ENCODE measurements at regions not wholly inside any gene's neighbourhood (a gene's known extent, or its start where the extent isn't known, plus 50 kb on each side); places are given as distances from the start of the nearest gene placed in this dataset.

- Histone ChIP-seq H3K4me1 (ENCODE audit: control insufficient read depth in 1 of 2, insufficient read depth in 1 of 2, low read depth in 1 of 2, low read length in 1 of 2) (no peaks in the 10 kb centered on the region), H3K27ac (no peak overlapping the region), H3K4me3 (ENCODE audit: low read depth in 1 of 2, low read length in 1 of 2) (no peak overlapping the region), H3K36me3 (no peaks in the 10 kb centered on the region), H3K27me3 (no peaks in the 10 kb centered on the region), H3K9me3 (no peaks in the 10 kb centered on the region)
- TF ChIP-seq CTCF (IDR thresholded peaks at IDR 0.05) = no peak
Observed at GRCh38 chr10:107440741-107441140, 276.2 kb upstream of the SORCS1 start.

- Histone ChIP-seq H3K27ac (no peak overlapping the region), H3K27me3 (no peaks in the 10 kb centered on the region), H3K4me1 (ENCODE audit: control insufficient read depth in 1 of 2, insufficient read depth in 1 of 2, low read depth in 1 of 2, low read length in 1 of 2) (no peaks in the 10 kb centered on the region), H3K4me3 (ENCODE audit: low read depth in 1 of 2, low read length in 1 of 2) (no peak overlapping the region), H3K9me3 (no peaks in the 10 kb centered on the region), H3K36me3 (no peaks in the 10 kb centered on the region)
- no peak for TF ChIP-seq CTCF (IDR thresholded peaks at IDR 0.05)
Observed at GRCh38 chr10:107437921-107438320, 273.4 kb upstream of the SORCS1 start.

- H3K36me3 ChIP-seq = no peaks in the 10 kb centered on the region
- H3K4me3 ChIP-seq (ENCODE audit: low read depth in 1 of 2, low read length in 1 of 2) = no peak overlapping the region
- TF ChIP-seq CTCF (IDR thresholded peaks at IDR 0.05) = no peak
- no peaks in the 10 kb centered on the region for H3K4me1 ChIP-seq (ENCODE audit: control insufficient read depth in 1 of 2, insufficient read depth in 1 of 2, low read depth in 1 of 2, low read length in 1 of 2)
- H3K9me3 ChIP-seq = no peaks in the 10 kb centered on the region
- H3K27ac ChIP-seq = no peak overlapping the region
- H3K27me3 ChIP-seq = no peaks in the 10 kb centered on the region
Observed at GRCh38 chr10:107436568-107436967, 272.1 kb upstream of the SORCS1 start.

GRCh38 chr10:107434854-107435253 is 270.3 kb upstream of the SORCS1 start:
- TF ChIP-seq CTCF (IDR thresholded peaks at IDR 0.05) = no peak
- no peaks in the 10 kb centered on the region for H3K36me3 ChIP-seq

GRCh38 chr10:107434201-107434600 is 269.7 kb upstream of the SORCS1 start:
- Histone ChIP-seq H3K9me3 (no peaks in the 10 kb centered on the region), H3K4me1 (ENCODE audit: control insufficient read depth in 1 of 2, insufficient read depth in 1 of 2, low read depth in 1 of 2, low read length in 1 of 2) (no peaks in the 10 kb centered on the region), H3K27me3 (no peaks in the 10 kb centered on the region), H3K27ac (no peak overlapping the region), H3K36me3 (no peaks in the 10 kb centered on the region), H3K4me3 (ENCODE audit: low read depth in 1 of 2, low read length in 1 of 2) (no peak overlapping the region)
- no peak for TF ChIP-seq CTCF (IDR thresholded peaks at IDR 0.05)

More at GRCh38 chr10:107434854-107435253, 270.3 kb upstream of the SORCS1 start:
- no peak overlapping the region for H3K27ac ChIP-seq
- H3K27me3 ChIP-seq = no peaks in the 10 kb centered on the region
- no peaks in the 10 kb centered on the region for H3K4me1 ChIP-seq (ENCODE audit: control insufficient read depth in 1 of 2, insufficient read depth in 1 of 2, low read depth in 1 of 2, low read length in 1 of 2)
- H3K4me3 ChIP-seq (ENCODE audit: low read depth in 1 of 2, low read length in 1 of 2) = no peak overlapping the region
- no peaks in the 10 kb centered on the region for H3K9me3 ChIP-seq

- H3K36me3 ChIP-seq = no peaks in the 10 kb centered on the region
- no peak for TF ChIP-seq CTCF (IDR thresholded peaks at IDR 0.05)
Observed at GRCh38 chr10:107433605-107434004, 269.1 kb upstream of the SORCS1 start.

More at GRCh38 chr10:107433605-107434004, 269.1 kb upstream of the SORCS1 start:
- Histone ChIP-seq H3K4me1 (ENCODE audit: control insufficient read depth in 1 of 2, insufficient read depth in 1 of 2, low read depth in 1 of 2, low read length in 1 of 2) (no peaks in the 10 kb centered on the region), H3K4me3 (ENCODE audit: low read depth in 1 of 2, low read length in 1 of 2) (no peak overlapping the region), H3K9me3 (no peaks in the 10 kb centered on the region), H3K27ac (no peak overlapping the region), H3K27me3 (no peaks in the 10 kb centered on the region)
